Mesothelial cell of epicardium (in vitro differentiated cells): ENCODE measurements at regions not wholly inside any gene's neighbourhood (a gene's known extent, or its start where the extent isn't known, plus 50 kb on each side); places are given as distances from the start of the nearest gene placed in this dataset.
A peak's percentile ranks its signal among the peaks of the same experiment; 100 is the strongest.

Source experiments
- DNase-seq, 2 experiments: peaks; one replicate each; pipeline ENCODE4 v3.0.0; 2021; ENCODE audit warnings: low spot score in 2 of 2; ENCODE audit not compliant: unreplicated experiment in 2 of 2
- H3K27ac Mint-ChIP-seq: 2 replicates; pipeline ENCODE4 v1.8.0; 2021; ENCODE audit warnings: mixed read lengths
- H3K27me3 Mint-ChIP-seq: 2 replicates; pipeline ENCODE4 v1.8.0; 2021; ENCODE audit warnings: low read depth, mixed read lengths
- H3K36me3 Mint-ChIP-seq: 2 replicates; pipeline ENCODE4 v1.8.0; 2021; ENCODE audit warnings: mixed read lengths
- H3K4me1 Mint-ChIP-seq: 2 replicates; pipeline ENCODE4 v1.8.0; 2021; ENCODE audit warnings: mixed read lengths
- H3K4me3 Mint-ChIP-seq: 2 replicates; pipeline ENCODE4 v1.8.0; 2021; ENCODE audit warnings: mild to moderate bottlenecking, moderate library complexity, mixed read lengths
- H3K9me3 Mint-ChIP-seq: 2 replicates; pipeline ENCODE4 v1.8.0; 2021; ENCODE audit warnings: mixed read lengths
- CTCF ChIP-seq: fragments of 200-600 bp; sonication (generic); IDR thresholded peaks from one replicate; pipeline ENCODE4 v1.5.0; 2021; ENCODE audit warnings: antibody characterized with exemption; ENCODE audit not compliant: unreplicated experiment

- H3K4me3 Mint-ChIP-seq, result no peak overlapping the region
- DNase-seq, result no peak
- H3K27me3 Mint-ChIP-seq, result peaks cover 3% of the 10 kb centered on the region
Measured at GRCh38 chr4:14247767-14248166, 620.2 kb upstream of the BOD1L1 start.

GRCh38 chr4:14249226-14249625 lies 621.7 kb upstream of the BOD1L1 start:
- no peak for TF ChIP-seq CTCF
- Mint-ChIP-seq H3K4me1 (no peaks in the 10 kb centered on the region), H3K36me3 (no peaks in the 10 kb centered on the region), H3K4me3 (no peak overlapping the region), H3K27me3 (peaks cover 1% of the 10 kb centered on the region), H3K27ac (no peak overlapping the region), H3K9me3 (peaks cover 6% of the 10 kb centered on the region)
- no peak for DNase-seq

More at GRCh38 chr4:14247767-14248166, 620.2 kb upstream of the BOD1L1 start:
- H3K27ac Mint-ChIP-seq, result no peak overlapping the region
- no peaks in the 10 kb centered on the region for H3K4me1 Mint-ChIP-seq
- H3K36me3 Mint-ChIP-seq, result no peaks in the 10 kb centered on the region
- no peak for TF ChIP-seq CTCF
- peaks cover 1% of the 10 kb centered on the region for H3K9me3 Mint-ChIP-seq

GRCh38 chr4:14254252-14254651 lies 626.7 kb upstream of the BOD1L1 start:
- H3K4me1 Mint-ChIP-seq, result no peaks in the 10 kb centered on the region
- H3K27ac Mint-ChIP-seq, result no peak overlapping the region
- peaks cover 6% of the 10 kb centered on the region for H3K9me3 Mint-ChIP-seq
- DNase-seq, result peak in 1 of 2 experiments; percentile 38
- peak; percentile 64 for TF ChIP-seq CTCF
- no peaks in the 10 kb centered on the region for H3K27me3 Mint-ChIP-seq
- H3K36me3 Mint-ChIP-seq, result no peaks in the 10 kb centered on the region
- no peak overlapping the region for H3K4me3 Mint-ChIP-seq

GRCh38 chr4:14254926-14255325 lies 627.4 kb upstream of the BOD1L1 start:
- H3K4me3 Mint-ChIP-seq, result no peak overlapping the region
- TF ChIP-seq CTCF, result no peak
- DNase-seq, result no peak
- H3K36me3 Mint-ChIP-seq, result no peaks in the 10 kb centered on the region
- H3K27me3 Mint-ChIP-seq, result no peaks in the 10 kb centered on the region
- H3K4me1 Mint-ChIP-seq, result no peaks in the 10 kb centered on the region
- peaks cover 6% of the 10 kb centered on the region for H3K9me3 Mint-ChIP-seq
- no peak overlapping the region for H3K27ac Mint-ChIP-seq

- Mint-ChIP-seq H3K4me1 (no peaks in the 10 kb centered on the region), H3K27ac (no peak overlapping the region), H3K36me3 (no peaks in the 10 kb centered on the region), H3K4me3 (no peak overlapping the region), H3K9me3 (peaks cover 4% of the 10 kb centered on the region), H3K27me3 (no peaks in the 10 kb centered on the region)
- no peak for TF ChIP-seq CTCF
- DNase-seq, result no peak
Measured at GRCh38 chr4:14257903-14258302, 630.4 kb upstream of the BOD1L1 start.

- Mint-ChIP-seq H3K27me3 (no peaks in the 10 kb centered on the region), H3K4me1 (no peaks in the 10 kb centered on the region), H3K27ac (no peak overlapping the region), H3K4me3 (no peak overlapping the region), H3K36me3 (no peaks in the 10 kb centered on the region), H3K9me3 (no peaks in the 10 kb centered on the region)
- TF ChIP-seq CTCF, result no peak
- no peak for DNase-seq
Measured at GRCh38 chr4:14259936-14260335, 632.4 kb upstream of the BOD1L1 start.
